SKM-1 (cell line): ENCODE measurements at regions not wholly inside any gene's neighbourhood (a gene's known extent, or its start where the extent isn't known, plus 50 kb on each side); places are given as distances from the start of the nearest gene placed in this dataset.

Experiments
- DNase-seq: peaks from one replicate; lab custom pipeline; 2025; ENCODE audit not compliant: unreplicated experiment; lab: John Stamatoyannopoulos, UW

DNA sequence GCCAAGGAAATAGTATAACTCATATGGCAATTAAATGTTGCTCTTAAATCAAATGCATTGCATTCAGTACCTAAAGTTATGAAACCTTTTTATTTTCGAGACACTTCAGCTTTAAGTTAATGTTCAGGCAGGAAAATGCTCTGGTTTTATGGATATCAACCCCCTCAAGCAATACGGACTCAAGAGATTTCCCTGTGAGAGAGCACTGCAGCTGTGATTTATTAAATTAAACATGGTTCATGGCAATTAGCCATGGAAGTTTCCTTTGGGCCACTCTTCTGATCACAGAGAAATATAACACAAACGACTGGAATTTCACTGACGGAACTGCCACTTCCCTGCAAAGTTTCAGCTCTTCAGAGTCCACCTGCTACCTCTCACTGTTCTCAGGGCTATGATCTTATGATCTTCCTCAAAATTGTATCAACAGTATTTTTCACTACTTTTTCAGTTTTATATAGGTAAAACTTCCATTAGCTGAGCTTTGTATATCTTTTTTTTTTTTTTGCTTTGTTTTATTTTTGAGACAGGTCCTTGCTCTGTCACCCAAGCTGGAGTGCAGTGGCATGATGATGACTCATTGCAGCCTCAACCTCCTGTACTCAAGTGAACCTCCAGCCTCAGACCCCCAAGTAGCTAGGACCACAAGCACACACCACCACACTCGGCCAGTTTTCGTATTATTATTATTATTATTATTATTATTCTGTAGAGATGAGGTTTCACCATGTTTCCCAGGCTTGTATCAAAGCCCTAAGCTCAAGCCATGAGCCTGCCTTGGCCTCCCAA, 923.1 kb upstream of the TMPRSS15 start:
- DNase-seq, result no peak

DNA sequence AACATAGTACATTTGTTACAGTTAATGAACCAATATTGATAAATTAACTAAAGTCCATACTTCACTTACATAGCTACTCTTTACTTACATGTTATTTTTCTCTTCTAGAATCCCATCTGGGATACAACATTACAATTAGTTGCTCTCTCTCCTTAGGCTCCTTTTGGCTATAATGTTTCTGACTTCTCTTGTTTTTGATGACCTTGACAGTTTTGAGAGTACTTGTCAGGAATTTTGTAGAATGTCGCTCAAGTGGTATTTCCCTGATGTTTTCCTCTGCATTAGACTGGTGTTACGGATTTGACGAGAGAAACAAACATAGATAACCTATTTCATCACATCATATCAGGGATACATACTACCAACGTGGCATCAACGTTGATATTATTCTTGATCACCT, 925.4 kb upstream of the TMPRSS15 start:
- DNase-seq, result no peak

DNA sequence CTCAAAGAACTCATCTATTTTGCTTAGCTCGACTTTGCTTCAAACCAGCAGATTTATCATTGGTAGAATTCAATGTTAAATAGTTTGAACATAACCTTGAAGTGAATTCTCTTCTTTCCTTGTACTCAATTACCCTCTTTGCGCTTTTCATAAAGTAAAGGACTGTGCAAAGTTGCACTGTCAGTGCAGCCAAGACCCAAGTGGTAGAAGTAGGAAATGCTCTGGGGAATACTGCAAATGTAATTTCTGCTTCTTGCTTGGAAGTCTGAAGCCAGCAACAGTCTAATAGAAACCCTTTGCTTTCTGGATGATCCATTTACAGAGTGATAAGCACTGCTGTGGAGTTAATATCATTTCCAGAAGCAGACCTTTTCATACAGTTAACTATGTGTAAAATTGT, 936.7 kb upstream of the TMPRSS15 start:
- no peak for DNase-seq

DNA sequence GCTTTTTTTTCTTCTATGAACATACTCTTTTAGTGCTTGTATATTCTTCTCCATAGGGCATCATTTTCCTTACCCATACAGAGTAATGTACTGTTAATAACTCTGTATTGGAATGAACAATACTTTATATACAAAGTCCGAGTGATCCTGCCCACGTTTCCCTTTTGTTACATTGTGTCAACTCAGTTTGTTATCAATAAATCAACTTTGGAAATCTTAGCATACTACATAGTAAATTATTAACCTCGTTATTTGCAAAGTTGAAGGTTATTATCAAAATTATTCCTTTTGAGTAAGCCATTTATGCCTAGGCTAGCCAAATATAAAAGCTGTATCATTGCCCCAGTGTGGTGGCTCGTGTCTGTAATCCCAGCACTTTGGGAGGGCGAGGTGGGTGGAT, 937.4 kb upstream of the TMPRSS15 start:
- DNase-seq, result no peak

DNA sequence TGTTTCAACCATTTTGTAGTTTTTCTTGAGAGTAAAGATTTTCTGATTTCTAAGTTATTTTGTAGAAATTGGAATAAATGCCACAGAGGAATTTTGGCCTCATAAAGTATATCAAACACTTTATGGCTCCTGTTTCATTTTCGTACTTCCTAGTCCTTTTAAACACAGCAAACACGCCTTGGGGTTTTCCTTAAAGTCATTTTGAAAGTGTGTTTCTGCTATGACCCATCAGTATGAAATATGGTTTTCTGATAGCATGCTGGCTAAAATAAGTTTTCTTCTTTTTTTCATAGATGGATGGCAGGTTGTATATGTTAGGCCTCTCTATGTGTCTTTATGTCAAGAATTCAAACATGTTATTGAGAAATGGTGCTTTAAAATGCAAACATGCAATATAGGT, 940.1 kb upstream of the TMPRSS15 start:
- no peak for DNase-seq

DNA sequence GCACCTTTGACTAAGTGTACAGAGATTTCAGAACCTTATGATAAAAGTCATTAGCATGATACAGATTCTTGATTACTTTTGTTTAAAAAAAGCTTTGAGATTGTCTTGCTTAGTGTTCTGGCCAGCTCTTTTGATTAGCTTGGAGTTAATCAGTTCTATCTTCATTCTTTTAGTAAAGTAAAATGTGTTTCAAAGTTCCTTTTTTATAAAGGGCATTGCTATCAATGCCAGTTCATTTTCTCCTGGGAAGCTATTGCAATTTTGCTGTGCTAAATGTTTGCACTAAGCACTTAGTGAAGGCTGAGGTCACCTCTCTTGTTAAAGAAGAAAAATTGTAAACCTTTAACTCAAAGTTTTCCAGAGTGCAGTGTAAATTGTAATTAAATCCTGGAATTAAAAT, 946.7 kb upstream of the TMPRSS15 start:
- DNase-seq, result no peak

DNA sequence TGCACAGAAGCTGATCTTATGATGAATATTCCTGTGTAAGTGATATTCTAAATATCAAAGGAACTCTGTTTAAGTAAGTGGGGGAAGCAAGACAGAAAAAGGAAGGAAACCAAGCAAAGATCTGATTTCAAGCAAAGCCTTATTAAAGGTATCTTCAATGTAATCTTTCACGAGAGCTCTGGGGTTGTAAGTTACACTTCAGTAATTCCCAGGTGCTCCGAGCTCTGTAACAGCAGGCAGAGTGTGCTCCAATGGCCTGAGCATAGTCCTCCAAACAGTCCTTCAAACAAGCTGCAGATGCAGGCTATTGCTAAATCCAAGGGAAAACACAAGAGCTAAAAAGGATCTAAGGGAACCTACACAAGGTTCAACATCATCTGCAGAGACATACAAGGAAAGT, 949.7 kb upstream of the TMPRSS15 start:
- DNase-seq, result no peak

DNA sequence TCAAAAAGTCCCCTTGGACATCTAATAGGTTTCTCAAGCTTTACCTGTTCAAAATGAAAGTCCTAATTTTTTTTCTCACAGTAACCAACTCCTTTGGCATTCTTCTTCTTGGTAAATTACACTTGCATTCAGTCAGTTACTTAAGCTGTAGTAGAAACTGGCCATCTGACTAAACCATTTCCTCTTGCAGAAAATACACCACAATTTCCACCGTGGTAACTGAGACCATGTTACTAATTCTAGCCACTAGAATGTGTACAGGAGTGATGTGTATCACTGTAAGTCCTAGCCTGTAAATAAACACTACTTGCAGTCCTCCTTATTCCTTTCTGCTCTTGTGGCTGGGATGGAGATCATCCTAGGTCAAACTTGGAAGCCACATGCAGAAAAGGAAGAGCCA, 965.4 kb upstream of the TMPRSS15 start:
- DNase-seq, result no peak

DNA sequence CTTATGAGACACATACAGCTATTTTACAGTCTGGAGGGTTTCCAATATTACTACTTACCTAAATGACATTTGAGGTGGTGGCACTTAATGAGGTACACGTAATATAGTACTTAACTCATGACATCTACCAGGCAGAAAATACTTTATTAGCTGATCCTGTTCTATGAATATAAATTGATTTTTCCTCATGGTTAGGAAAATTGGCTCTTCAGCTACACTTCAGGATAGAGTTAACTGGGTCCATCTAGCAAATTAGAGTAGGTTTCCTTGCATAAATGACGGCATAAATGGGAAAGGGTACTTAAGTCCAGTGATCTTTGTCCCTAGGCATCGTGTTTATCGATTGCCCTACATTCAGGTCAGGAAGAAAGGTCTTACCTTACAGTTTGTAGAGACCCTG, 988.8 kb upstream of the TMPRSS15 start:
- DNase-seq, result no peak

DNA sequence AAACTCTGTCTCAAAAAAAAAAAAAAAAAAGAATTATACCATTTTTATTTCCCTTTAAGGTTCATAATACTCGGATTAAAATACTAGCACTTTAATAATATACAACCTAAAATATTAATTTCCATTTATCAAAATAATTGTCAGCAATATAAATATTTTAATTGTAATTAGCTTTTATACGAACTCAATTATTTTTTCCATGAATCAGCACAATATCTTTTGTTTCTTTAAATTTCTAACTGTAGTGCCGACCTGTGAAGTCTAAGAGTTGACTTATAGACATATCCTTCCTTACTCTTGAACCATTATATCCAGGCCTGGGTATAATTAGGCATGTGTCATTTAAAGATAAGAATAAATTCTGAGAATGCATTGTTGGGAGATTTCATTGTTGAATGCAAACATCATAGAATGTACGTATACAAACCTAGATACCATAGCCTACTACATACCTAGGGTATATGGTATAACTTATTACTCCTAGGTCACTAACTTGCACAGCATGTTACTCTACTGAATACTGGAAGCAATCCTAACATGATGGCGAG, 996.7 kb upstream of the TMPRSS15 start:
- DNase-seq, result no peak

DNA sequence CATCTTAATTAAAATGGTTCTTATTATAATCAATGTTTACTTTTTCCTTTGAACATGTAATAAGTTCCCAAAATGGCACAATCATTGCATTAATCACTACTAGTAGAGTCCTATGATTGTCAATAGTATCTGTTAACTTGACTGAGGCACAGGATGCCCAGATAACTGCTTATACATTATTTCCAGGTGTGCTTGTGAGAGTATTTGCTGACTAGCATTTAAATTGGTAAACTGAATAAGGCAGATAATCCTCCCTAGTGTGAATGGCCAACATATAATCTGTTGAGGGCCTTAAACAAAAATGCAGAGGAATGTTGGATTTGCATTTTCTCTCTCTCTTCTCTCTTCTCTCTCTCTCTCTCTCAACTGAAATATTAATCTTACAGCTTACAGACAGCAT, 999.3 kb upstream of the TMPRSS15 start:
- no peak for DNase-seq

DNA sequence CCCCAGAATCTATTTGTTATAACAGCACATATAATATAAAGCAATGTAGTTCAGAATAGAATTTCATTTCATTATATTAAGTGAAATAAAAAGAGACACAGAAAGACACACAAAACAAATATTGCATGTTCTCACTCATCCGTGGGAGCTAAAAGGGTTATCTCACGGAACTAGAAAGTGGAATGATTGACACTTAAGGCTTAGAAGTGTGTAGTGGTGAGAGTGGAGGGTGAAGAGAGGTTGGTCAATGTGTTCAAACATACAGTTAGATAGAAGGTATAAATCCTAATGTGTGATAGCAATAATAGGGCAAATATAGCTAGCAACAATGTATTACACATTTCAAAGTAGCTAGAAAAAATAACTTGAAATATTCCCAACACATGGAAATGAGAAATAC, 1001.7 kb upstream of the TMPRSS15 start:
- no peak for DNase-seq

DNA sequence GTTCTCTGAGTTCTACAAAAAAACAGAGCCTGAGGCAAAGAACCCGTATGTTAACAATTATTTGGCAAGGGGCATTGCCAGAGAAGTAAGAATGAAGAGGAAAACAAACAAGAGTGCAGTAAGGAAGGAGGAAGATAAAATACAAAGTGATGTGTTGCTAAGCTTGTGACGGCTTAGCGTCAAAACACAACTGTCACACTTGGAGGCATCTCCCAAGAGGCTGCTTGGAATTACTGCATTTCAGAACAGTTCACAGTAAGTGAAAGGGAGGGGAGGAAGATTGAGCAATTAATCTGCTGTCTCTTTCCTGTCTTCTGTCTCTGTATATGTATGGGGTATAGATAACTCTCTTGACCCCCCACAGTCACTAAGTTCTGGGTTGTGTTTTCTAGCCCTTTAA, 1017.0 kb upstream of the TMPRSS15 start:
- no peak for DNase-seq

DNA sequence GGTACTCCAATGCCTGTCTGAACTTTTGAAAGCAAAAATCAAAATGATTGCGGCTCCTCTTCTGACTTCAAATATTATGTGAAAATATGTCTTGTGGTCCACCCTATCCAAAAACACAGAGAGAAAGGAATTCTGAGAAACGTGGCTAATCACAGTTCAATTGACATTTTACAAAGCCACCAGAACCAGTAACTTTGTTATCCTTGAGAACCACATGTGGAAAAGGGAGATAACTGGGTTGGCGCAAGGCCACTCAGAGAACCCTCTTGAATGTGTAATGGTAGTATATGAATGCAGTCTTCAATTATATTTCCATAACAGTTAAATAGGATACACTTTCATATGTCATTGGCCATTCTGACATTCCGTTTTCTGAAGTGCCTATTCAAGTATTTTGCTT, 1030.0 kb upstream of the TMPRSS15 start:
- DNase-seq, result no peak

DNA sequence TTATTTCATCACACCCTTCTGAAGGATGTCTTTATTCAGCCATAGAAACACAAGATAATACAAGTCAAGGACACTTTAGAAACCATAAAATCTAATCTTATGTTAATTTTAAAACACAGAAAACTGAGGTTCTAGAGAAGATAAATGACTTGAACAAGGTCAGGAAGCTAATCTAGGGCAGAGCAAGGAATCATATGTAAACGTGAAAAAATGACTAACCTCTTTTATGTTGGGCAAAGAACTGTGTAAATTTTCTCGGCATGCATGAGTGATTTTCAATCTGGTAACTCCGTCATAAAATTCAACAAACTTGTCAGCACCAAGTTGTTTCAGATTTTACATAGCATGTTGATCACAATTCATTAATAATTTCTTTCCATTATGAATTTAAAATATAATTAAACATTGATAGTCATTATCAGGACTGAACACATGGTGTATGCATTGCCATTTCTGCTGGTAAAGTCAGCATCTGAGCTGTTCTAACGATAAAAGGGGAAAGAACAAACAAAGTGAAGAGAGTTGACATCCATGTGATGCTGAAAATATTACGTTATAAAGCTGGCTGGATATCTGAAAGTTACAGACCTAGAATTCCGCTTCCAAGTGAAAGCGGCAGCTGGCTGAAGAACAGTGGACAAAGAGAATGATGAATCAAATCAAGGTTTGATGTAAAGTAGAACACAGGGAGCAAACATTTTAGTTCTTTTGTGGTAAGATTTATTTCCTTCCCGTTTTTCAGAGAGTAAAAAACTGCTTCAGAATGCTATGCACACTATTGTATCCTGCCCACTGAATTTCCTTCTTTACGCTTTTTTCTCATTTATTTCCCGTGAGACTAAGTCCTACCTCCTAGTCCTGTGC, 1037.4 kb upstream of the TMPRSS15 start:
- no peak for DNase-seq

DNA sequence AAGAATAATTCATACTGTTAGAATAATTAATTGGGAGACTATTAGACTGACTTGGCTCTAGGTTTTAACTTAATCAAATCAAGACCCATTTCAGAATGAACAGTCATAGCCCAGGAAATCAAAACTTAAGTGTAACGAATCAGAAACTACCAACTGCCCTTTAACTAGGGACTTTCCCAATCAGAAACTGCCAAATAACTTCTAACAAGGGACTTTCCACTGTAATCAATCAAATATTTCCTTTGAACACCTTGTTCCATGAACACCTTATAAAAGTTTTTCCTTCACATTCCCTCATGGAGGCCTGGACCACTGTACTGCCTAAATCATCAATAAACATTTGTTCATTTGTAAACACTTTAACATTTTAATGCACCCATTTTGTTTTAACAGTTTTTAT, 1054.7 kb upstream of the TMPRSS15 start:
- no peak for DNase-seq

DNA sequence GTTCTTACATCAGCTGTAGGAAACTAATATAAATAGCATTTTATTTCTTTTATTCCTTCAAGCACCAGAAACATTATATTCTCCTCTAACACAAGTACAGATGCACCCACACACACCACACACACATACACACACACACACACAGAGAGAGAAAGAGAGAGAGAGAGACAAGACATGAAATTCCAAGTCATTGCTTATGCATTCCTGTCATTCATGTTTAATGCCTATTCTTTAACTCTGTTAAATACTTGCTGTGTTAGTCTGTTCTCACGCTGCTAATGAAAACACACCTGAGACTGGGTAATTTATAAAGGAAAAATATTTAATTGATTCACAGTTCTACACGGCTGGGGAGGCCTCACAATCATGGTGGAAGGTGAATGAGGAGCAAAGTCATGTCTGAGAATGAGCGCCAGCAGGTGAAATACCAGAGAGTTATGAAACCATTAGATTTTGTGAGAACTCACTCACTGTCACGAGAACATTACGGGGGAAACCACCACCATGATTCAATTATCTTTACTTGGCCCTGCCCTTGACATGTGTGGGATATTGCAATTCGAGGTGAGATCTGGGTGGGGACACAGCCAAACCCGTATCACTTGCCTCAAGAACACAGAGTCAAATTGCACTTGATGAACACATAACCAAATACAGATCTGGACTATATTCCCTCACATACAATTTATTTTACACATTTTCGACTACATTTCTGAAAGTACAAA, 1058.1 kb upstream of the TMPRSS15 start:
- no peak for DNase-seq

DNA sequence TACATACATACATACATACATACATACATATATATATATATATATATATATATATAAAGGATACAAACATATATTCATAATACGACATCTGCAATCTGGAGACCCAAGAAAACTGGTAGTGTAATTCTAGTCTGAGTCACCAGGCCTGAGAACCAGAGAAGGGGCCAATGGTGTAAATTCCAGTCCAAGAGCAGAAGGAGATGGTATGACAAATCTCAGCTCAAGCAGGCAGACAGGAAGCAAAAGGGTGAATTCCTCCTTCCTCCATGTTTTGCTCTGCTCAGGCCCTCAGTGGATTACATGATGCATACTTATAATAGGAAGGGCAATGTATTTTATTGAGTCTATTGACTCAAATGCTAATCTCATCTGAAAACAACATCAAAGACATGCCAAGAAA, 1060.4 kb upstream of the TMPRSS15 start:
- DNase-seq, result no peak

DNA sequence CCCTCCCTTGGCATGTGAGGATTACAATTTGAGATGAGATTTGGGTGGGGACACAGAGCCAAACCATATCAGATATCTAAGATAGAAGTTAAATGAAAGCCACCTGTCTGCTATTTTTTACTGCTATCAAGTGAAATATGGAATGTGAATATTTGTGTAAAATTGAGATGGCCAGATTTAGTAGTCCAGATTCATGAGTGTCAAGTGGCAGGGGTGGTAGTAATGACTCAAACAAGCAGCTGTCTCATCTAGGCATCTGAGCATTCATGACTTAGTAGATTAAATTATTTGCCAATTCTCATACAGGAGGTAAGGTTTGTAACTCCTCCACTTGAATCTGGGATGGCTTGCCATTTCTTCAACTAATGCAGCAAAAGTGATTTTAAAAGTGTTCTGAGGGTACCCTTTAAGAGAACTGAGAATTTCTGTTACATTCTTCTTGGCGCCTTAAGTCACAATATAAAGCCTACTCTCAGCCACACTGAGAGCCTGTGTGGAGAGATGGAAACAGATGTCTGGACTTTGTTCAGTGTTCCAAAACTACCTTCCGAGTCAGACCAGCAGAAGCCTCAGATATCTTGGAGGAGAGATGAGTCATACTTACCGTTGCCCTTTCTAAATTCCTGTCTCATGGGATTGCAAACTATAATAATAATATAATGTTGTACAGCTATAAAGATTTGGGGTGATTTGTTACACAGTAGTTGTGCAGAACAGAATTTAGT, 1065.6 kb upstream of the TMPRSS15 start:
- DNase-seq, result no peak

DNA sequence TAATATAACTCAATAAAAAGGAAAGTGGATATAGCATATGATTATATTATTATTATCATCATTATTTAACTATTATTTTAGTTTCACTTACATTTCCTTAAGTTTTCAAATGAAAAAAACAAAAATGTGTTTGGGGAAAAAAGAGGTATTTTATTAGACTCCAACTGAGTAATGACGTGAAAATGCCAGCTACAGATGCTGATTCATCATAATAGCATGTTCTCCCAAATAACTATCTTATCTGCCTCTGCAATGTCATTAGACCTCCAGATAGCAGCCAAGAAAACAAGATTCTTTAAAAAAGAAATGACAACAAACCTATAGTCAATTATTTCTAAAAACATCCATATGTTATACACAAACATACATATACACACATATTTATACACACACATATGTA, 1071.9 kb upstream of the TMPRSS15 start:
- DNase-seq, result no peak

DNA sequence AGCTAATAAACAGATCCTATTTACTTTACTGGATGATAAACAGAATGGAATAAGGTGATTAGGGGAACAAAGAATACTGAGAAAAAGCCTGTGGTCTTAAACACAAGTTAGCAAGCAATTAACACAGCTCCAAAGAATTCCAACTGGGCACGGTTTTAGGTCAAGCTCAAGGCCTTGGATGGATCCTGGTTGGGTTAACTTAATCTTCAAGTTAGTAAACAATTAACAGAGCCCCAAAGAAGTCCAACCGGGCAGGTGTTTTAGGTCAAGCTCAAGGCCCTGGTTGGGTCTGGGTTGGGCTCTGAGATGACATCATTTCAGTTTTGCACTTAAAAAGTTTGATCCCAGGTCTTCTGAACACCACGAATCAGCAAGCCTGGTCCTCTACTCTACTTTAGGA, 1086.3 kb upstream of the TMPRSS15 start:
- no peak for DNase-seq
